GM23248 (cell line): ENCODE measurements at regions not wholly inside any gene's neighbourhood (a gene's known extent, or its start where the extent isn't known, plus 50 kb on each side); places are given as distances from the start of the nearest gene placed in this dataset.

ENCODE experiments used
- DNase-seq: peaks from one replicate; pipeline ENCODE4 v3.0.0-alpha.2; 2015
- H2AFZ ChIP-seq: fragments of 200-600 bp; sonication (generic); 2 replicates; pipeline ENCODE4 v1.6.1; 2016; ENCODE audit warnings: antibody characterized with exemption
- H3F3A ChIP-seq: fragments of 200-600 bp; sonication (generic); 2 replicates; pipeline ENCODE4 v1.6.1; 2016; ENCODE audit warnings: mild to moderate bottlenecking, antibody characterized with exemption, mixed run types; ENCODE audit not compliant: insufficient read depth
- H3K27ac ChIP-seq: fragments of 200-600 bp; sonication (generic); 2 replicates; pipeline ENCODE4 v1.5.1; 2016; ENCODE audit warnings: mild to moderate bottlenecking
- H3K27me3 ChIP-seq: fragments of 200-600 bp; sonication (generic); replicated peaks from 2 replicates; pipeline ENCODE4 v1.6.1; 2016; ENCODE audit warnings: mild to moderate bottlenecking; ENCODE audit not compliant: insufficient read depth
- H3K36me3 ChIP-seq: fragments of 200-600 bp; sonication (generic); 2 replicates; pipeline ENCODE4 v1.6.1; 2016; ENCODE audit warnings: low read depth, mild to moderate bottlenecking
- H3K4me1 ChIP-seq: fragments of 200-600 bp; sonication (generic); 2 replicates; pipeline ENCODE4 v1.6.1; 2016; ENCODE audit warnings: mild to moderate bottlenecking; ENCODE audit not compliant: insufficient read depth
- H3K4me2 ChIP-seq: fragments of 200-600 bp; sonication (generic); one replicate; pipeline ENCODE4 v1.6.1; 2016; ENCODE audit warnings: mild to moderate bottlenecking; ENCODE audit not compliant: unreplicated experiment
- H3K4me3 ChIP-seq: fragments of 200-600 bp; sonication (generic); 2 replicates; pipeline ENCODE4 v1.5.1; 2016; ENCODE audit warnings: mild to moderate bottlenecking
- H3K79me2 ChIP-seq: fragments of 200-600 bp; sonication (generic); 2 replicates; pipeline ENCODE4 v1.6.1; 2016; ENCODE audit warnings: mild to moderate bottlenecking; ENCODE audit not compliant: insufficient read depth
- H3K9ac ChIP-seq: fragments of 200-600 bp; sonication (generic); 2 replicates; pipeline ENCODE4 v1.6.1; 2016; ENCODE audit warnings: mild to moderate bottlenecking
- H3K9me2 ChIP-seq: fragments of 200-600 bp; sonication (generic); 2 replicates; pipeline ENCODE4 v1.6.1; 2016; ENCODE audit warnings: mixed run types, mild to moderate bottlenecking, moderate library complexity; ENCODE audit not compliant: insufficient read depth
- H3K9me3 ChIP-seq: fragments of 200-600 bp; sonication (generic); one replicate; pipeline ENCODE4 v1.6.1; 2017; ENCODE audit warnings: low read depth
- H4K20me1 ChIP-seq: fragments of 200-600 bp; sonication (generic); 2 replicates; pipeline ENCODE4 v1.6.0; 2016; ENCODE audit not compliant: insufficient read depth
- EZH2 ChIP-seq: fragments of 200-600 bp; sonication (generic); IDR thresholded peaks from 2 replicates; pipeline ENCODE4 v1.6.1; 2018; ENCODE audit warnings: antibody characterized with exemption, mild to moderate bottlenecking; ENCODE audit not compliant: insufficient read depth, poor library complexity, severe bottlenecking
- EZH2phosphoT487 ChIP-seq: fragments of 200-600 bp; sonication (generic); IDR thresholded peaks from 2 replicates; pipeline ENCODE4 v1.6.1; 2018; ENCODE audit warnings: antibody characterized with exemption, moderate library complexity, mild to moderate bottlenecking, low read depth; ENCODE audit not compliant: insufficient read depth
- WGBS, 2 experiments: methylation state at CpG; one replicate each; pipeline ENCODE4 v1.1.6; 2015 to 2017; ENCODE audit warnings: low lambda C conversion rate in 2 of 2, low coverage in 1 of 2; ENCODE audit errors: missing lambda C conversion rate in 2 of 2; 5-methylcytosine and 5-hydroxymethylcytosine counted together
- in situ Hi-C: fragments of 300-500 bp; cut with MboI; formaldehyde crosslinking; loops from 2 replicates; pipeline ENCODE4 v1.15.0; 2020

- DNase-seq = peak; percentile 25
- no peaks in the 10 kb centered on the region for H3K79me2 ChIP-seq
- no peaks in the 10 kb centered on the region for H4K20me1 ChIP-seq
- H3K27ac ChIP-seq = no peak overlapping the region
- no peak overlapping the region for H2AFZ ChIP-seq
- H3K36me3 ChIP-seq = no peaks in the 10 kb centered on the region
- no peaks in the 10 kb centered on the region for H3K9me2 ChIP-seq
- H3K4me3 ChIP-seq = no peak overlapping the region
- no peaks in the 10 kb centered on the region for H3F3A ChIP-seq
- H3K9ac ChIP-seq = no peak overlapping the region
- no peaks in the 10 kb centered on the region for H3K27me3 ChIP-seq
- no peak overlapping the region for H3K4me2 ChIP-seq
- whole genome bisulfite sequencing, 2 experiments = 0 to 6% methylated on average over 2 of the region's 2 CpGs
- H3K4me1 ChIP-seq = no peaks in the 10 kb centered on the region
- H3K9me3 ChIP-seq = no peaks in the 10 kb centered on the region
- TF ChIP-seq EZH2 (no peak), EZH2phosphoT487 (no peak)
- in situ Hi-C loops = no loop called here
Measured at GRCh38 chr1:102578804-102579203, 529.5 kb downstream of the COL11A1 start.

DNA sequence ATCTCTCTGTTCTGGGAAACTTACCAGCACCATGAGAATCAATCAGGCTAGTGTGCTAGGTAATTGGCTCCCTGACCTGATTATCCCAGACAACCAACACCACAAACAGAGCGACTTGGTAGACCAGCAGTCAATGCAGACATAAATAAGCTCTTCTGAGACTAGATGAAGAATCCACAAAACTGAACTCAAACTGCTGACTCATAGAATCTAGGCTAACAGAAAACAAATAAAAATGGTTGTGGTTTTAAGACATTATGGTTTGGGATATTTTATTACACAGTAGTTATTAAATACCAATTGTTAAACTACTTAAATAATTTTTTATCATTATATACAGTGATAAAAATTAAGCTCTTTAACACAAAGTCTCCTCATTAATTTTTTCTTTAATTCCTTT, 535.7 kb downstream of the COL11A1 start:
- H3K4me2 ChIP-seq = no peak overlapping the region
- H3K9me3 ChIP-seq = no peaks in the 10 kb centered on the region
- no peaks in the 10 kb centered on the region for H4K20me1 ChIP-seq
- no peak overlapping the region for H3K27ac ChIP-seq
- H3K9ac ChIP-seq = no peak overlapping the region
- H3K27me3 ChIP-seq = no peaks in the 10 kb centered on the region
- no peaks in the 10 kb centered on the region for H3F3A ChIP-seq
- in situ Hi-C loops = loop anchor here (25.0 kb wide), 1 partner anchor 890 kb away; no protein-coding TSS in a partner anchor
- no peaks in the 10 kb centered on the region for H3K79me2 ChIP-seq
- TF ChIP-seq EZH2 (no peak), EZH2phosphoT487 (no peak)
- no peak overlapping the region for H3K4me3 ChIP-seq
- H3K36me3 ChIP-seq = no peaks in the 10 kb centered on the region
- H2AFZ ChIP-seq = no peak overlapping the region
- 0 to 4% methylated on average over 1 of the region's 1 CpG for WGBS, 2 experiments
- no peaks in the 10 kb centered on the region for H3K4me1 ChIP-seq
- no peak for DNase-seq
- H3K9me2 ChIP-seq = no peaks in the 10 kb centered on the region

GRCh38 chr1:102566182-102566581, 542.1 kb downstream of the COL11A1 start:
- no peak overlapping the region for H3K27ac ChIP-seq
- in situ Hi-C loops = loop anchor here (10.0 to 25.0 kb wide), 2 partner anchors 399 to 896 kb away; no protein-coding TSS in a partner anchor
- no peaks in the 10 kb centered on the region for H3K9me3 ChIP-seq

DNA sequence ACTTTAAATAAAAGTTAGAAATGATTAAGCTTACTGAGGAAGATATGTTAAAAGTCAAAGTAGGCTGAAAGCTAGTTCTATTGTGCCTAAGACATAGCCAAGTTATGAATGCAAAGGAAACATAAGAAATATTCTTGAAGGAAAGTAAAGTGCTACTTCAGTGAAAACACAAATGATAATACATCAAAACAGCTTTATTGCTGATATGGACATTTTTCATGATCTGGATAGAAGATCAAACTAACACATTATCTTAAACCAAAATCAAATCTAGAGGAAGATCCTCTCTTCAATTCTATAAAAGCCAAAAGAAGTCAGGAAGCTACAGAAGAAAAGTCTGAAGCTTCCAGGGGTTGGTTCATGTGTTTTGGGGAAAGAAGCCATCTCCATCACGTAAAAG, 545.9 kb downstream of the COL11A1 start:
- H3K36me3 ChIP-seq = no peaks in the 10 kb centered on the region
- no peak overlapping the region for H3K9ac ChIP-seq
- H3K27me3 ChIP-seq = no peaks in the 10 kb centered on the region
- no peak for TF ChIP-seq EZH2
- TF ChIP-seq EZH2phosphoT487 = no peak
- no peaks in the 10 kb centered on the region for H3K9me3 ChIP-seq
- H4K20me1 ChIP-seq = no peaks in the 10 kb centered on the region
- no peak overlapping the region for H3K4me3 ChIP-seq
- no peak for DNase-seq
- no peak overlapping the region for H2AFZ ChIP-seq
- H3K4me1 ChIP-seq = no peaks in the 10 kb centered on the region
- in situ Hi-C loops = loop anchor here (10.0 to 25.0 kb wide), 2 partner anchors 402 to 900 kb away; no protein-coding TSS in a partner anchor
- no peaks in the 10 kb centered on the region for H3K79me2 ChIP-seq
- no peaks in the 10 kb centered on the region for H3K9me2 ChIP-seq
- H3F3A ChIP-seq = no peaks in the 10 kb centered on the region
- H3K4me2 ChIP-seq = no peak overlapping the region
- H3K27ac ChIP-seq = no peak overlapping the region
- WGBS, 2 experiments = 15 to 24% methylated on average over 1 of the region's 1 CpG

More at GRCh38 chr1:102566182-102566581, 542.1 kb downstream of the COL11A1 start:
- Histone ChIP-seq H3K9me2 (no peaks in the 10 kb centered on the region), H3K9ac (no peak overlapping the region), H3K4me2 (no peak overlapping the region), H3K4me1 (no peaks in the 10 kb centered on the region), H2AFZ (no peak overlapping the region), H4K20me1 (no peaks in the 10 kb centered on the region), H3K79me2 (no peaks in the 10 kb centered on the region), H3F3A (no peaks in the 10 kb centered on the region), H3K4me3 (no peak overlapping the region), H3K27me3 (no peaks in the 10 kb centered on the region), H3K36me3 (no peaks in the 10 kb centered on the region)
- TF ChIP-seq EZH2phosphoT487 (no peak), EZH2 (no peak)
- DNase-seq = no peak

- H3K4me2 ChIP-seq = no peak overlapping the region
- H3K9me3 ChIP-seq = no peaks in the 10 kb centered on the region
- H3F3A ChIP-seq = no peaks in the 10 kb centered on the region
- H3K9ac ChIP-seq = no peak overlapping the region
- 44 to 61% methylated on average over 2 of the region's 2 CpGs for WGBS, 2 experiments
- TF ChIP-seq EZH2 (no peak), EZH2phosphoT487 (no peak)
- H2AFZ ChIP-seq = no peak overlapping the region
- peak; percentile 62 for DNase-seq
- H3K79me2 ChIP-seq = no peaks in the 10 kb centered on the region
- no peaks in the 10 kb centered on the region for H3K27me3 ChIP-seq
- H3K9me2 ChIP-seq = no peaks in the 10 kb centered on the region
- H3K4me1 ChIP-seq = no peaks in the 10 kb centered on the region
- no peak overlapping the region for H3K4me3 ChIP-seq
- H3K36me3 ChIP-seq = no peaks in the 10 kb centered on the region
- in situ Hi-C loops = loop anchor here (25.0 kb wide), 1 partner anchor 911 kb away; no protein-coding TSS in a partner anchor
- H3K27ac ChIP-seq = no peak overlapping the region
- no peaks in the 10 kb centered on the region for H4K20me1 ChIP-seq
Measured at GRCh38 chr1:102550729-102551384, 554.1 kb upstream of the OLFM3 start.
